ENCODE measurements at regions not wholly inside any gene's neighbourhood (a gene's known extent, or its start where the extent isn't known, plus 50 kb on each side); places are given as distances from the start of the nearest gene placed in this dataset.

GRCh38 chr9:80957801-80958200 is 731.5 kb downstream of the TLE1 start:
- DNase-seq (ENCODE audit: low read depth, low spot score) (no peak), ATAC-seq (no peak)
- intact Hi-C loops (cut with micrococcal nuclease; ENCODE audit: unreplicated experiment) (no loop called here), in situ Hi-C loops (cut with HindIII; ENCODE audit: low pct_unique_long_range_greater_than_20kb, low sequenced_read_pairs) (no loop called here)
- Histone ChIP-seq H3K36me3 (ENCODE audit: control insufficient read depth, insufficient read depth, low read length) (no peaks in the 10 kb centered on the region), H3K27me3 (ENCODE audit: control insufficient read depth, insufficient read depth, low read length) (no peaks in the 10 kb centered on the region), H3K4me1 (ENCODE audit: control insufficient read depth, insufficient read depth, low read length) (no peaks in the 10 kb centered on the region), H3K27ac (ENCODE audit: low read length) (no peak overlapping the region), H3K4me3 (ENCODE audit: low read depth in 2 of 2, low read length in 2 of 2) (no peak overlapping the region), H3K9me3 (ENCODE audit: control insufficient read depth, insufficient read depth, low read depth, low read length) (no peaks in the 10 kb centered on the region)
- BruUV-seq (replicated peaks), result no TSS peak
- ChIA-PET POLR2A (no interaction called here), CTCF (no interaction called here)
- no peak for TF ChIP-seq POLR2AphosphoS5 (IDR thresholded peaks at IDR 0.05; ENCODE audit: low read depth, low read length)
- TF ChIP-seq TCF7L2 (IDR thresholded peaks at IDR 0.05; ENCODE audit: low read depth, low read length), result no peak
- no peak for TF ChIP-seq SIN3A (IDR thresholded peaks at IDR 0.05; ENCODE audit: borderline replicate concordance, insufficient read depth, low read depth, low read length)
- no peak for TF ChIP-seq CTCF (IDR thresholded peaks at IDR 0.05)

GRCh38 chr9:80954521-80954920 is 734.8 kb downstream of the TLE1 start:
- Histone ChIP-seq H3K4me1 (ENCODE audit: control insufficient read depth, insufficient read depth, low read length) (no peaks in the 10 kb centered on the region), H3K27ac (ENCODE audit: low read length) (no peak overlapping the region), H3K36me3 (ENCODE audit: control insufficient read depth, insufficient read depth, low read length) (no peaks in the 10 kb centered on the region), H3K9me3 (ENCODE audit: control insufficient read depth, insufficient read depth, low read depth, low read length) (no peaks in the 10 kb centered on the region), H3K4me3 (ENCODE audit: low read depth in 2 of 2, low read length in 2 of 2) (no peak overlapping the region), H3K27me3 (ENCODE audit: control insufficient read depth, insufficient read depth, low read length) (no peaks in the 10 kb centered on the region)
- ChIA-PET CTCF (no interaction called here), POLR2A (no interaction called here)
- ATAC-seq (no peak), DNase-seq (ENCODE audit: low read depth, low spot score) (no peak)
- in situ Hi-C loops (cut with HindIII; ENCODE audit: low pct_unique_long_range_greater_than_20kb, low sequenced_read_pairs) (no loop called here), intact Hi-C loops (cut with micrococcal nuclease; ENCODE audit: unreplicated experiment) (no loop called here)
- TF ChIP-seq CTCF (IDR thresholded peaks at IDR 0.05) (no peak), REST (IDR thresholded peaks at IDR 0.05; ENCODE audit: insufficient read depth in 1 of 2, low read depth in 2 of 2, low read length in 1 of 2) (no peak), TCF7L2 (IDR thresholded peaks at IDR 0.05; ENCODE audit: low read depth, low read length) (no peak), SIN3A (IDR thresholded peaks at IDR 0.05; ENCODE audit: borderline replicate concordance, insufficient read depth, low read depth, low read length) (no peak), POLR2AphosphoS5 (IDR thresholded peaks at IDR 0.05; ENCODE audit: low read depth, low read length) (no peak)
- BruUV-seq (replicated peaks), result no TSS peak

Data from Panc1 (cell line).